GM12874 (cell line): ENCODE measurements at regions not wholly inside any gene's neighbourhood (a gene's known extent, or its start where the extent isn't known, plus 50 kb on each side); places are given as distances from the start of the nearest gene placed in this dataset.

Source experiments
- TF ChIP-seq, protein P1 (sequence below): IDR thresholded peaks from 2 replicates; pipeline ENCODE4 v1.5.1; 2011; ENCODE audit warnings: low read depth, mild to moderate bottlenecking, control low read depth, low read length, moderate library complexity; ENCODE audit not compliant: insufficient read depth

DNA sequence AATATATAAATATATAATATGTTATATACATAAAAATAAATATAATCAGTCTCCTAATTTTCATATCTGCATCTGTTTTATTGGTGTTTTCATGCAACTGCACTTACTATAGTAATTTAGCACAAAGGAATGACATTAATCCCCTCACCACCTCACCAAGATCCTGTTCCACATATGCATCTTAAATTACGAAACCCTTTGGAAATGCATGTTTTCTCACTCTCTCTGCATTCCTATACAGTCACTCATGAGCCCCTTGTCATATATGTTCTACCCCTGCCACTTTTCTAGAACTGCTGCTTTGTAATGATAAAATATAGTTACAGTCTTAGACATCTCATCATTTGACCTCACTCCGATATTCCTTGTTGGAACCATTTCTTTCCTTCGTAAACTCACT, 728.7 kb upstream of the SLIT2 start:
- TF ChIP-seq, protein P1, sequence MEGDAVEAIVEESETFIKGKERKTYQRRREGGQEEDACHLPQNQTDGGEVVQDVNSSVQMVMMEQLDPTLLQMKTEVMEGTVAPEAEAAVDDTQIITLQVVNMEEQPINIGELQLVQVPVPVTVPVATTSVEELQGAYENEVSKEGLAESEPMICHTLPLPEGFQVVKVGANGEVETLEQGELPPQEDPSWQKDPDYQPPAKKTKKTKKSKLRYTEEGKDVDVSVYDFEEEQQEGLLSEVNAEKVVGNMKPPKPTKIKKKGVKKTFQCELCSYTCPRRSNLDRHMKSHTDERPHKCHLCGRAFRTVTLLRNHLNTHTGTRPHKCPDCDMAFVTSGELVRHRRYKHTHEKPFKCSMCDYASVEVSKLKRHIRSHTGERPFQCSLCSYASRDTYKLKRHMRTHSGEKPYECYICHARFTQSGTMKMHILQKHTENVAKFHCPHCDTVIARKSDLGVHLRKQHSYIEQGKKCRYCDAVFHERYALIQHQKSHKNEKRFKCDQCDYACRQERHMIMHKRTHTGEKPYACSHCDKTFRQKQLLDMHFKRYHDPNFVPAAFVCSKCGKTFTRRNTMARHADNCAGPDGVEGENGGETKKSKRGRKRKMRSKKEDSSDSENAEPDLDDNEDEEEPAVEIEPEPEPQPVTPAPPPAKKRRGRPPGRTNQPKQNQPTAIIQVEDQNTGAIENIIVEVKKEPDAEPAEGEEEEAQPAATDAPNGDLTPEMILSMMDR: no peak

DNA sequence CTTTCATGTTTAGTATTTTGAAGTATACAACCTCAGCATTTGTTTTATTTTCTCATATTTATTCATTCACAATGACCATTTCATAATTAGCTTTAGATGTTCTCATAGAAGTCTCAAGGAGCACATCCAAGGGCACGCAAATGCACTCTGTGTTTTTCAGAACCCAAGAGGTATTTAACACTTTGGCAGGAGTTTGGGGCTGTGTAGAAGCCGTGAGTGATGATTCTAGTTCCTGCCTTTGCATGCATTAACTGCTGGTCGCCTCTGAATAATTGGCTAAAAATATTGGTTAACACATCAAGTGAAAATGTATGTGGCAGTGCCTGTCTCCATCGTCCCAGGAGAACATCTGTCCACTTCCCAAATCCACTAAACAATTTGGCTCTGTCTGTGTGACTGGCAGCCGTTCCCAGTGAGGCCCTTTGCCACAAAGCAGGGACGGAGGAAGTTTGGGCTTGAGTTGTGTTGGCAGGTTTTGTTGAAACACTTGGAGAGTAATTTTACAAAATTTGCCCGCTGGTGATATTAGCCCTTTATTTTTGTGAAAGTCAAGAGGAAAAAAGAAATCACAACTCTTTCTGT, 730.7 kb upstream of the SLIT2 start:
- TF ChIP-seq, protein P1: no peak

DNA sequence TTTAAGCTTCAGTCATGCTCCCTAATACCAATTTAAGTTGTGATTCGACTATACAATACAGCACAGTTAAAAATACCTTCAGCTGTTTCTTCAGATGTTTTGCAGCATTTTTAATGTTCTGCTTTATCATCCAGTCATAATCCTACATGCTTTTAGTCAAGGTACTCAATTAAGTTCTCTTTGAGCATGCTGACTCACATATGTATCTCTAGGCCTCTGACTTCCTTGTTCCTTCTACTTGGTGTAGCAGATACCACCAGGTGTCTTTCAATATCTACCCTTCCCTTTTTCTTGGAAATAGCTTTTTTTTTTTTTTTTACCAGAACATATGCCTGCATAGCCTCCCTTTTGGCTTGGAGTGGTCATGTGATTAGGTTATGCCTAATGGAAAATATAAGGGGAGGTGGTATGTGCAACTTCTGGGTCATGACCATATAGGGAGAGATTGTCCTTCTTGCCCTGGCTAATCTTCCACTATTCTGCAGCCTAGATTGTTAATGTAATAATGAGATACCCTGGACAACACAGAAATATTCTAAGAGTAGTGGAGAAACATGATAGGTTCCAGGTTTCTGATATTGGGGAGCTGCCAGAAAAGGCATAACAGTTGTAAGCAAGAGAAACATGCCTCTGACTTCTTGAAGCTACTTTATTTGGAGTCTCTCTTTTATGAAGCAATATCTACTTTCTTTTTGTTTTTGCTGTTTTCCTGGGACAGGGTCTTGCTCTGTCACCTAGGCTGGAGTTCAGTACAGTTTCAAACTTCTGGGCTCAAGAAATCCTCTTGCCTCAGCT, 737.2 kb upstream of the SLIT2 start:
- TF ChIP-seq, protein P1: no peak

DNA sequence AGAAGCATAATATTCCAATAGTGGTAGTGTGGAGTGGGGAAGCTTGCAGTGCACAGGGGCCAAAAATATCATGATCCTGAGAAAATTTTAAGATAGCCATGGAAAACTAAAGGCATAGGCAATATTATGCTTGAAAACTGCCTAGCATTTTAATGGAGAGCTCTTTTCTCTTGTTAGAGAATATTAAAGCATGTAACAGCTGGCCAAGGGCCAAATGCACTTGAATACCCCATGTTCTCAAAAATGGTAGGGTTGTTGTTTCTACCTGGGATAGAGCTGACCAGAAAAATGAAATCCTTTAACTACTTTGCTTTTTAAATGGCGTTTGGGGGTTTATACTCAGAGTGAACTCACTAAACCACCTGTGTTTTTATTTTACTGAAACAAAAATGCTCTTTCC, 739.6 kb upstream of the SLIT2 start:
- TF ChIP-seq, protein P1: no peak

DNA sequence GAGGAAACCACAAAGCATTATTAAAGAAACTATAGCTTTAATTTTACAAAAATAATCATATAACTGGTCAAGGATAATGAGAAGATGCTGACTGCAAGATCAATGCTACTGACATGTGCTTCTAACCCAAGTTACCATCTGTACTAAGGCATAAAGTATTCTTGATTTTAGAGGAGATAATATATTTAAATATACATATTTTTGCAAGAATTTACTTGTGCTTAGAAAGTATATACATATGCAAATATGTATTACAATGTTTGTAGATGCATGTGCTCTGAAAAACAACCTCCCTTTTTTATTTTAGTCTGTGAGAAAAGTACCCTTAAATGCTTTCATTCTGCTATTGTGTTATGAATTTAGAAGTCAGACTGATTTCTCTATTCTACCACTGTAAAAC, 740.7 kb upstream of the SLIT2 start:
- TF ChIP-seq, protein P1: no peak

DNA sequence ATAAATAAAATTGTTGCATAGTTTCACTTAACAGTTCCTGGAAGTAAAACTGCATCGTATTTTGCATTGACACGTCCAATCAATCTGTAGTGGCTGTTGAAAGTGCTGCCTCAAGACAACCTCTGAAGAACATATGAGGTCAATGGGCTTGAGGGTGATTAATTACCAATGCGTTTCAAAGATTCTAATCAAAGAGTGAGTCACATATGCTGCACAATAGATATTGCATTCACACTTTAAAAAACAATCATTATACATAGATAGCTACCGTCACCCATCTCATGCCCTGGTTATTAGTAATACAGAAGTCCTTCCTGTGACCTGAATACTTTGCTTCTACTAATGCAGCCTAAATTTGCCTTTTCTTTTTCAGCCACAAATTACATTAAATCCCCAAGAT, 743.3 kb upstream of the SLIT2 start:
- TF ChIP-seq, protein P1: no peak

DNA sequence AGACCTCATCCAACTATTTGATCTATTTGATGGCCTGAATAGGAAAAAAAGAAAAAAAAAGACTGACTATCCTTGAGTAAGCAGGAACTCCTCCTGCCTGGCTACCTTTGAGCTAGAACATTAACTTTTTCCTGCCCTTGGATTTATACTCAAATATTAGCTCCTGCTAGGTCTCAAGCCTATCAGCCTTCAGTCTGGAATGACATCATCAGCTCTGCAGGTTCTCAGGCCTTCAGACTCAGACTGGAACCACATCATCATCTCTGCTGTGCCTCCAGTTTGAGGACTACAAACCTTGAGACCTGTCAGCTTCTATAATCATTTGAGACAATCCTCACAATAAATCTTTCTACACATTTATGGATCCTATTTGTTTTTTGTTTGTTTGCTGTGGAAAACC, 754.0 kb upstream of the SLIT2 start:
- TF ChIP-seq, protein P1: no peak
